Fibroblast of skin of left quadriceps (primary cell): ENCODE measurements at regions not wholly inside any gene's neighbourhood (a gene's known extent, or its start where the extent isn't known, plus 50 kb on each side); places are given as distances from the start of the nearest gene placed in this dataset.

Experiments
- DNase-seq, 2 experiments: peaks; one replicate each; pipeline ENCODE4 v3.0.0-alpha.2; 2013; ENCODE audit warnings: low read depth in 2 of 2

DNA sequence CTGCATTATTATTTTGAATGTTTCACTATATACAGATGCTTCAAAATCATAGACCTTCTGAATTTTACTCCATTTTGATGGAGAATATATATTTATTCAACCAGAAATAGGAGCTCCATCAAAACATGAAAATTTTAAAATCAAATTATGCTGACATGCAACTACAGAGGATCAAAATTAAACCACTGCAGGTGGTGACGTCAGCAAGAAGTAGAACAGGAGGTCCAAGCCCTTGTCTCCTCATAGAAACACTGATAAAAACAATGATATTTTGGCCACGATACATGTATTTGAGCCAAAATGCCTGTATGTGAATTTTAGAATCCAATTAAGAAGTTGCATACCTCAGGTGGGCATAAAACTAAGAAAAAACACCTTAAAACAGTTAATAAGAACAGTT, 236.6 kb upstream of the FBXL7 start:
- no peak for DNase-seq

DNA sequence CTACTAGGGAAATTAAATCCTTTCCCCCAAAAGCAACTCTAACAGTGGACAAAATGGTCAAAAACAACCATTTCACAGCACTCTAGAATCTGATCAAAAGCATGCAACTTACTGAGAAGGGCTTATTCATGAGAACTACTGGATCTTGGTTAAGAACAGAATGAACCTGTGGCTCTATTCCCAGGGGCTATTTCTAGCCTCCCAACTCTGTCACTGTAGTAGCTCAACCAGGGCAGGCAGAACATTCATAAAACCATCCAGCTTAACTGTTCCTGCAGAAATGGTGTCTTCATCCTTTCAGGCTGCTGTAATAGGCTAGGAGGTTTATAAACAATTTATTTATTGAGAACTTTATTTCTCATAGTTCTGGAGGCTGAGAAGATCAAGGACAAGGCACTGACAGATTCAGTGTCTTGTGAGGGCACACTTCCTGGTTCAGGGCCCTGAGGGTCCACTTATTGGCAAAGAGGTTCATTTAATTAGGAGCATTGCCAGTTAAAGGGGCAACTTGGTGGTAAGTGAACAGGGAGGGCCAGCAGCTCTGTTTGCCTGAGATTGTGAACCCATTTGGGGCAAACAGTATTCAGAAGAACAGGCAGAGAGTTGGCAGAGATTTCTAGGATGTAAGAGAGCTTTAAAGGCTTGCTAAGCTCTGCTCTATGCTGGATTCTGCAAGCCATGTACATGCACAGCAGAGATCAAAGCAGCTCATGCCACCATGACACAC, 238.5 kb upstream of the FBXL7 start:
- DNase-seq = no peak

DNA sequence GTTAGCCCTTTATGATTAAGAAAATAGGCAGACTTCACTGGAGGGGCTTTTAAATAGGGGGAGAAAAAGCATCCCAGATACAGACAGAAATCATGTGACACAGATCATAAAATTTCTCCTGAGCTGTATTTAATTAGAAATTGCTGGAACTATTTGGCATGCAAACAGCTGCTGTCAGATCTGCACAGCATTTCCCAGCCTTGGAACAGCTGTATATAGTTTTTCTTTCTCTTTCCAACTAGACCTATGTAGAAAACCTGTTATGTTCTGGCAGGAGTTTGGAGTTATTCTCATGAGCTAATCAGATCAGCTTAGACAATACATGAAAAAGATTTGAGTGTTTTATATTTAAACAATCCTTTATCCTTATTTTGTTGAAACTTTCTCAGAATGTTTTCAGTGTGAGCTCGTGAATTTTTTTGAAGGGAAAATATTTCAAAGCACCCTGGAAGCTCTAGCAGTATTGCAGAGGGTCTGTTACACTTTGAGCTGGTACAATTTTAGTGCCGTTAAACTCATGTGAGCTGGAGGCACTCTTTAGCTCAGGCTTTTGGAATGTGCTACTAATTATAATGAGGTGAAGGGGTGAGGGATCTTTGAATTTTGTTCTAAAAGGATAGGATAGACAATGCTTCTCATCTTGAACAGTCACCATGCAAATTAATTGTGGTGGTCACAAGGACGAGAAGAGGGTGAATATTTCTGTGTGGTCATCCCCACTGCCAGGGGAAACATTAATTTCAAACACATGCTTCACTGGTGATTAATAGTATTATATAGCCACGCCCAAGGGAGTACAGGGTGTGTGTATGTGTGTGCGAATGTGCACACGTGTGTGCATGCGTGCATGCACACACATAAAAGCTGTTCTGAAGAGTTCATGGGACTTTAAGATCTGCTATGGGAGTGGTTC, 239.4 kb upstream of the FBXL7 start:
- no peak for DNase-seq

DNA sequence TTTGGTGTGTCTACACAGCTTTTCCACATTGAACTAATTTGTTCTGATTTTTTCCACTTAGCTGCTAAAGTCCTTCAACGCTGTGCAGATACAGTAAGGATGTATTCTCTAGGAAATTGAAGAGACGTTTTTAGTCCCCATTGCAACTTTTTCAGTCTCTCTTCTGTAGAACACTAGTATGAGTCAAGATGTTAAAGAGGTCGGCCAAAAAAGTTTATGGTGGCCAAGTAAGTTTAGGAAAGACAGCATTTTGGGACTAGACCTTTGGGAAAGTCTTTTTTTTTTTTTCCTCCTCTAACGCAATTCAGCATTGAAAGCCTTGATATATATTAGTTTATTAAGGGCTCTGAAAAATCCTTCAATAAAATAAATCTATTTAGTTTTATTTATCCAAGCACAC, 243.5 kb upstream of the FBXL7 start:
- no peak for DNase-seq

DNA sequence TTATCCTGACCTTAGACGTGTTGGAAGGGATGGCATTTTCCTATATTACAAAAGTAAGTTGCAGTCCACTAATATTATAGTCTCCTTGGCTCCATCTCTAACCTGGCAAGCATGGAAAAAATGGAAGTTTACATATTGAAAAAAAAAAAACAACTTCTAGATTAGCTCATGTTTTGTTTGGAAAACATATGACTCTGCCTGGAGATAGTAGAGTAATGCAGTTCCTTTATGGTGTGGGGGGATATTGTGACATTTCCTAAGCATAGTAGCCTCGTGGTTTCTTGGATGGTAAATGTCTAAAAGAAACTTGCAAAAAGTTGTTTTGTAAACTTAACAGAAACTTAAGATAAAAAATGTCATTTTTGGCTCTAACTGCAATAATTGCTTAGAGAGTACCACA, 244.4 kb upstream of the FBXL7 start:
- no peak for DNase-seq

DNA sequence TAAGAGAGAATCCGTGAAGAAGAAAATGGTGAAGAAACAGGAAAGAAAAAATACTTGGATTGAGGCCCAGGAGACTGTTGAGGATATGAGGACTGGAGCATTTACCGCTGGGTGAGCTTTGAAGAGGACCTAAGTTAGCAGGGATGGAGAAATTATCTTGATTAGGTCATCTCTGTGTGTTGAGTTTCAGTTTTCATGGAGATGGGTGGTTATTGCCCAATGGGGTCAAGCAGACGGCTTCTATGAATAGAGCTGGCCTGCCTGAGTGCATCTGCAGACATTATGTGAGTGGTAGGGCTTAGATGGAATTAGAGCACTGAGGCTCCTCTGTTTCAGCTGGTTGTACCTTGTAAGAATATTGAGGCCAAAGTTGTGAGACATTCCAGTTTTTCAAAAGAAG, 245.4 kb upstream of the FBXL7 start:
- no peak for DNase-seq

DNA sequence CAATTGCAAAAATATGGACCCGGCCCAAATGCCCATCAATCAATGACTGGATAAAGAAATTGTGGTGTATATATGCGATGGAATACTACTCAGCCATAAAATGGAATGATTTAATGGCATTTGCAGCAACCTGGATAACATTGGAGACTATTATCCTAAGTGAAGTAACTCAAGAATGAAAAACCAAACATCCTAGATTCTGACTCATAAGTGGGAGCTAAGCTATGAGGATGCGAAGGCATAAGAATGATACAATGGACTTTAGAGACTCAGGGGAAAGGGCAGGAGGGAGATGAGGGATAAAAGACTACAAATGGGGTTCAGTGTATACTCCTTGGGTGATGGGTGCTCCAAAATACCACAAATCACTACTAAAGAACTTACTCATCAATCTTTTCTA, 247.6 kb upstream of the FBXL7 start:
- DNase-seq = no peak

DNA sequence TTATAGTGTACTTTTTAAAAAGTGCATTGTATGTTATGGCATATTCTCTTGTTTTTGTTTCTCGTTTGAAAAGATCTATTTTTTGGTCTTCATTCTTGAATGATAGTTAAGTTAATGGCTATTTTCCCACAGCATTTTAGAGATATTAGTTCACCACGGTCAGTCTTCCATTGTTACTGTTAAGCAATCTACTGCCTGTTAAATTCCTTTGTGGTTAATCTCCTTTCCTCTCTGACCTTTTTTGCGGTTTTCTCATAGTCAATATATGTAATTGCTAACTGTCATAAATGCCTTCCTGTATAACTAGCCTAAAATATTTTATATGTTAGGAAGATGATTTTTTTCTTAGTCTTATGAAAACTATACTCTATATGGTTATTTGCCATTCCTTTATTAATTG, 250.8 kb upstream of the FBXL7 start:
- peak; percentile 72 to 73 for DNase-seq

DNA sequence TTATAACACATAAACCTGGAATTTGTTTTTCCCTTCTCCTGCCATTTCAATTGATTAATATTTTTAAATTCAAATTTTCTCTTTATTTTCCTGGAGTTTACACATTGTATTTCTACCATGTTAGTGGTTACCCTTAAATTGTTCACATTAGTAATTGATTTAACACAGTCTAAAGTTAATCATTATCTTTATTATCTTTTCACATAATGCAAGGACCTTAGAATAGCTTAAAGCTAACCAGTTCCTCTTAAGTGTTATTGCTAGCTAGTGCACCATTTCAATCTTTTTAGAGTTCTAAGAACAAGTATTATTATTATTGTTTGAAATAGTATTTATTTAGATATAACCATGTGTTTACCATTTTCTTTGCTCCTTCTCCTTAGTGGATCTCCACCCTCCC, 251.2 kb upstream of the FBXL7 start:
- DNase-seq = no peak

DNA sequence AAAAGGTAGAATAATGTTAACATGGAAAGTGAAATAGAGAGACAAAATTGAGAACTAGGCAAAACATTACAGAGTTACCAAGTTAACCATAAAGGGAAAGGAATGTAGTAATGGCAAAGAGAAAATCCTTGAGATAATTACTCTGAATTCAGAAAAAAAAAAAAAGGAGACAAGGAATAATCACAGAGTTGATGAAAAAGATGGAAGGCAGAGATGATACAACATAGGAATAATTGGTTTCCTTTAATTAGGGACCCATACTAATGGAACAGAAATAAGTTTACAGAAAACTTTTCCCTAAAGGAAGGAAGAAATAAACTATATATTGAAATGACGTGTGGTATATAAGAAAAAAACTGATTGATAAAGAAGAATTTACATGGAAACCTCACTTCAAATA, 254.1 kb upstream of the FBXL7 start:
- DNase-seq = no peak

DNA sequence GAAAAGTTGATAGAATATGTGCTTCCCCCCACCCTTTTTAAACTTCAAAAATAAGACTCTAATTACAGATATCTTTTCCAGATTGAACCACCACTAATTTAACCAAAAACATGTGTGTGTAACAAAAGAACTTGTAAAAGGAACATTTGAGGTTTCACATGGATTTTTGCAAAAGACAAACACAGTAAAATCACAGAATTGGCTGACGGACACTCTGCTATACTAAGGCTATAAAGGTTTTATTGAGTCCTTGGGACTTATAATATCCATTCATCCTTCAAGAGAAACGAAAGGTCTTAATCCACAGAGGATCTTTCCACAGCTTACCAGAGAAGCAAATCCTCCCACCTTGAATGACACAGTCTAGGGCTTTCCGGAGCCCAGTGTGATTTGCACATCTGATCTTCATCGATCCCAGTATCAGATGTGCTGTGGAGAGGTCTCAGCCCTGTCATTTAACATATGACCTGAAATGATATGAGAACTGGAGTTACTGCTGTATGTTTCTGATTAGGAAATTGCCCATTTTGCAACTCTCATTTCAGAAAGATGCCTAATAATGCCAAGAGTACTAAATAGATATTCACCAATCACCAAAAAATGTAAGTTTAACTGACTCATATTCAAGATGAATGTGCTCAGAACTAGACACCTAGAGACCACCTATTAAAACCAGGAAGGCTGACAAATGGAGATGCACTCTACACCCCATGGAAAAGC, 256.5 kb upstream of the FBXL7 start:
- DNase-seq = no peak

DNA sequence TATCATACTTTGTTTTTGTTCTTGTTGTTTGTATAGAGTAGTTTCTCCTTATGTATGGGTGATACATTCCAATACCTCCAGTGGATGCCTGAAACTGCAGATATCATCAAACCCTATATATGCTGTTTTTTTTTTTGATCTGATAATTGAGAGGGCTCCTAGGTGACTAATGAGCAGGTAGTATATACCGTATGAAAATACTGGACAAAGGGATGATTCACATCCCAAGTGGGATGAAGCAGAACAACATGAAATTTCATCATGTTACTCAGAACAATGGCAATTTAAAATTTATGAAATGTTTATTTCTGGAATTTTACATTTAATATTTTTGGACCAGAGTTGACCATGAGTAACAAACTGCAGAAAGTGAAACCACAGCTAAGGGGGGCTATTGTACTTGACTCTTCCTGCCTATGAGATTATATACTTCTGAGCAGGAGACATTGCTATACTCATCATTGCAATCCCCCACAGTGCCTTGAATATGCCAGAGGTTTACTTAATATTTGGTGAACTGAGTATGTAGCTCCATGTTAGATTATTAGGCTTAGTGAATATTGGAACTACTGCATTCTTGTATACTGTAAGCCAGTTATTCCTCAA, 258.7 kb upstream of the FBXL7 start:
- no peak for DNase-seq

DNA sequence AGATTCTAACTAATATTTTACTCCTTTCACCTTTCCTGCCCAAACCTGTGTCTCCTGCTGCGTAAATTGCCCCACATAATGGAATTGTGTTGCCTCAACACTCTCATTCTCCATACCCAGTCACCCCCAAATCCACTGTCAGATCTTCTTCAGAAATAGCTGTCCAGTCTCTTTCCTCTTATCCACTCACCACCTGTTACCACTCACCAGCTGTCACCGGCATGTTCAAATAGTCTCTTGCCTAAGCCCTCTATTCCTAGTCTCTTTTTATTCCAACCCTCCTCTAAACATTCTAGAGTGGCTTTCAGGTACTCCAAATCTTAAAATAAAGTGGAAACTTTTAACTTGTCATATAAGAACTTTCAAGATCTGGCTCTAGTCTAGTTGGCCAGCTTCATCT, 262.0 kb upstream of the FBXL7 start:
- DNase-seq = no peak

DNA sequence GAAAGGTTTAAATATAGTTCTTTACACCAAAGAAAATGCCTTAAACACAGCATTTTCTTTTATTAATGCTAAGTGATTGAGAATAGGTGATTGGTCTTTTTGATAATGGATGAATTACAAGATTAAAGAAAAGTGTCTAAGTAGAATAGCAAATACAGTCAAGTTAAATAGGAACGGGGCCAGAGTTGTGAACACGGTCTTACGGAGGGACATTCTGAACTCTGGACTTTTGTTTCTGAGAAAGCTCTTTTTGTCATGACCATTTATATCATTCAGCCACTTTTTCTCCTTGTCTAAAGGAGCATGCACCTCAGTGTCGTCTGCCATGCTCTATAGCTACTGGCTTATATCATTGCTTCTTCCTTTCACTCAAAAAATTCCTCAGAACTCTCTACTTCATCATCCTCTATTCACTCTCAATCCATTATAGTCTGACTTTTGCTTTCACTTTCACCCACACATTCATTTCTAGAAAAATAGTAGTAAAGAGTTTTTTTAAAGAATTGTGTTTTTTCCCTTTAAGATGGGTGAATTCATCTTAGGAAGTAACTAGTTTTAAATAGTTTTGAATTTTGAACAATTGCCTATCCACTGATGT, 263.0 kb upstream of the FBXL7 start:
- no peak for DNase-seq

DNA sequence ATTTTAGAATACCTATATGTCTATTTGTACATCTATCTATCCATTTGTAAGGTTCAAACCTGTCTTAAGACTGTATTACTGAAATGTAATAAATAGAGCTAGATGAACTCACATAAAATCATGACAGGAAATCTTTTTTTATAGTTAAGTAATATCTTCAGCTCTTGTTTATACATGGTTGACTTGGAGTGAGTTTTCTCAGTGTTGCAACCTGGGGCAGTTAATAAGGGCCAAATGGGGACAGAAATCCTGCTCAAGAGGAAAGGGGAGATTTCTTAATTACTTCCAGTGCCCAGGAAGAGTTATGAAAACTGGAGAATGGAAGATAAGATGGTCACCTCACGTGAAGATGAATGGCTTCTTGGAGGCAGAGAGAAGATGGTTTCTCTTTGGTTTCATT, 265.1 kb upstream of the FBXL7 start:
- no peak for DNase-seq

DNA sequence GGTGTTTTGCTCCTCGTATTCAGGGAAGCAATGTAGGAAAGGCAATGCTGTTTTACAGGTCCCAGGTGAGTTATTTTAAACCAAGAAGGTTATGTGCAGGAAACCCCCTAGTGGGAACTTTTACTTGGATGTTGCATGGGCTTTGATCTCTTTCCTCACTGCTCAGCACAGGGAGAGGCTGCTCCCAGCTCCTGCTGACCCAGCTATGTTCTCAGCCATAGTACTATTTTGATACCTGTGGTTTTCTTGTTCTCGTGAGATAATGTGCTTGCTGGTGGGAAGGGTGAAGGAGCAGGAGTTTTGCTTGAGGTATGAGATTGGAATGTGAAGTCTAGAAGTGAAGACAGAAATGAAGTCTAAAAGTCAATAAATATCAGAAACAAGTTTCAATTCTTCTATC, 265.6 kb upstream of the FBXL7 start:
- DNase-seq = no peak

DNA sequence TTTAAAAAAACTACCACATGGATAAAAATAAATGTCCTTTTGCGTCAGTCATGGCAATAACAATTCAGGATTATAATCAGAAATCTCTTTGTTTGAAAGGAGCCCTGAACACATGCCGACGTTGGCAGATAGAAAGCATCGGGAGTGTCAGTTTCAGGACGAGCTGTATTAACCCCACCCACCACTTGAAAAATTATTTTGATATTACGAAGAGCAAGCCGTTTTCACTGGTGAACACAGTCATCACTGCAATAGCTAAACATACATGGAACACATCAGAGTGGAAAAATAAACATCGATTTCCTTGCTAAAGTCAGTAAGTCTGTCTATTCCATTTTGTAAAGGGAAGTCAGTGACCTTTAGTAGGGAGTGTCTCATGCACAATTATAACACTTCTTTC, 266.4 kb upstream of the FBXL7 start:
- DNase-seq = no peak

DNA sequence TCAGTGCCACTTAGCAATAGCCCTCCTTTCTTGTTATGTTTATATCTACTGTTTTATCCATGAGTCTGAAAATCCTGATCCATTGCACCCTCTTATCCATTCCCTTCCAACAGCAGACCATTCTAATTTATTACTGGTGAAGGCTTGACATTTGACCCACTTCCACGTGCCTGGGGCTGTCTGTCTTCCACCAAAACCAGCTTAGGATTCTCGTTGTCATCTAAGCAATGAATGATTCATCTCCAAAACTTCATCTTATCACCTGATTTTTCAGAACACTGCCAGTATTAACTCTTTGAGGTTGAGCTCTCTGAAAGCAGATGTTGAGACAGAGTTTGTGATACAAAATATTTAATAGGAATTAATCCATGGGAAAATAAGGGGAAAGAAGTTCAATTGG, 277.8 kb upstream of the FBXL7 start:
- DNase-seq = no peak

DNA sequence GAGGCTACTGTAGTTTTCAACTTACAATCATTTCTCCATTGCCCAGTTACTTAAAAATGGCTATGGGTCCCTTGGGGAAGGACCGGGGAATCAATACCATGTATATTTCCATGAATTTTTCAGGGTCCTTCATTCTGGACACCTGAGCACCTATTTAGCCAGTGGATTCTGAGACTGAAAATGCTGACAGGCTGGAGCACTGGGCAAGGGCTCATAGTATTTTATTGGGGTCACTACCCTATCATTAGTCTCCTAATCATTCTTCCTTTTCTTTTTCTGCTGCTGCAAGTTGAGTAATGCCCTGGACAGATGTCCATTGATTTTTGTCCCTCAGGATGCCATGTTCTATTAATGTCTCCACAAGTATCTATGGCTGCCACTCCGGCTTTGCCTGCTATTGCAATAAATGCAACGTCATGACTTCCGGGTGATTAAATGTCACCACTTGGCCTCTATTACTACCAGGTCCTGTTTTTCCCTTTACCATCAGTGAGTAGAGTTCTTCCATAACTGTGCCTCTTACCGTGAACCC, 279.3 kb upstream of the FBXL7 start:
- DNase-seq = no peak

DNA sequence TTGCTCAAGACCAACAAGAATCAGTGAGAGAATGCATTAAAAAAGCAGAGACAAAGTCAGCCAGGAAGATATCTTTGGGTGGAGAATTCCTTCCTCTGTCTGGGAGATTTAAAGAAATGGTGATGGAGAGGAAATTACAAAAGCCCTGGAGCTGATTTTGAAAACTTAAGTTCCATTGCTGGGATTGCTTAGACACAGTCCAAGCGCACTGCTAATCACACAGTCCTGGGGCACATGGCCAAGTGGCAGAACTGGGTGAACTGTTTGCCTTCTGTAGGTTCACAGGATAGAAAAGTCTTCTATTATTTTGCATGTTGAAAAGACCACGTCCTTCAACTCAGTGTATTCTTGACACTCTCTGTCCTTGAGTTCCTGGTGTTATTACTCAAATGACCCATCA, 284.9 kb upstream of the FBXL7 start:
- no peak for DNase-seq

DNA sequence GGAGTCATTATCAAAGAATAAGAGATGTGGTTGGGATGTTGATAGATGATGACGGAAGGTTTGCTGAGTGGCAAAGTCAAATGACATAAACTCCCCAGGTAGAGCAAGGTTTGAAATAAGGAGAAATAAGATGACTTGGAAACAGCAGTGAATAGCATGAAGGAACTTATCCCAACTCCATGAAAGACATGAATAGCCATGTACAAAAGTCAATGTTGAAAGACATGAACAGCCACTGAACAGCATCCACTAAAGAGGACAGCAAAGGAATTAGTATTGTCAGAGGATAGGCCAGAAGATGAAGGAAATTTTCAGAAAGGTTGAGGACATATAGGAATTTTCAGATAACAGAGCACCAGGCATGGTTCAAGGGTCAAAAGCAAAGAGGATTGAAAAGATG, 286.0 kb upstream of the FBXL7 start:
- no peak for DNase-seq
